GM18858 (cell line): ENCODE measurements at regions not wholly inside any gene's neighbourhood (a gene's known extent, or its start where the extent isn't known, plus 50 kb on each side); places are given as distances from the start of the nearest gene placed in this dataset.
"Not testable (repeated sequence)": the region's sequence is repeated elsewhere in the genome, so short reads cannot be mapped to it uniquely, and the experiment has no call there.

Experiments used
- ATAC-seq: cut with Tn5 transposase; IDR thresholded peaks from one replicate; pipeline ENCODE4 v1.9.1; 2021; ENCODE audit not compliant: unreplicated experiment

DNA sequence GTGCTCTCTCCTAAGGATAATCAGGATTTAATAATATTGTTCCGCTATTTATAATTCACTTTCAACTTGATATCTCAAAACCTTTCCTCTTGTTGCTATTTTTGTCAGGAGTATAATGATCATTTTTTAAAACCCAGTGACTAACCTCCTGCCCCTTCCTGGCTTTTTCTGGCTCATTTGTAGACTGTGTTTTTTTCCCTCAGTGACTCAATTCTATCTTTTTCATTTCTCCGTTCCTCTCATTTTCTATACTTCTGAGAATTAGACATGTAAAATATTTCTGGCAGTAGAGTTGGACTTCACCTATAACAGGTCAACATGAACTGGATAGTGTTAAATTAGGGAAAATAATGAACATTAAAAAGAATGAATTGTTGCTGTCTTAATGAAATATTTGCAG lies 490.7 kb downstream of the EDEM1 start:
- ATAC-seq: no peak

DNA sequence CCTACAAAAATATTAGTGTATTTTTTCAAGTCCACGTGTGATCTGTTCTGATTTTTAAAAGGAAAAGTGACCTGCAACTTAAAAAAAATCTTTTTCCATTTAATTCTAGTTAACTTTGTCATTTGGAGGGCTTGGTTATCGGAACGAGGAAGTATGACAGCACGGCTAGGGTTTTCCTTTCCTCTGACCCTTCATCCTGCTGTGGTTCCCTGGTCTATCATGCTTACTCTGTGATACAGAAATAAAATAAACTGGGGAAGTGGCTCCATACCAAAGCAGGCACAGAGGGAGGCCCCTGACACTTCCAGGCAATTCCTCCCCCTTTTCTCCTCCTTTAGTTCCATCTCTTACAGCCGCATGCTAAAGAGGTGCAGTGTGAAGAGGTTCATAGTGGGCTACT lies 491.3 kb downstream of the EDEM1 start:
- no peak for ATAC-seq

DNA sequence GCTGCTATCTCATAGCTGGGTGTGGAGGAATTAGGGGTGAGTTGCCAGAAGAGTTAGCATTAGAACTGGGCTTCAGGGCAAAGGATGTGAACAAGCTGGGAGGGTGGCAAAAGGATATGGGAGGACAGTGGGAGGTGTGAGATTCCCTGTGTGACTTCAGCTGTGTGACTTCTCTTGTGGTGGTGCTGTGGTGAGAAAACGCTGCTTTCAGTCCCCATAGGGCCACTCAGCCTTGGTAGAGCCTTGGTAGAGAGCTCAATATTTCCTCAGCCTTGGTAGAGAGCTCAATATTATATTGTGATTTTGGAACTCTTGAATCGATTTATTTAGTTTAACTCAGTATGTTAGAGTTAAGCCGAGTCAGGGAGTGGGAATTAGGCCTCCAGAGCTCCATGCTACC lies 499.7 kb downstream of the EDEM1 start:
- ATAC-seq: no peak

DNA sequence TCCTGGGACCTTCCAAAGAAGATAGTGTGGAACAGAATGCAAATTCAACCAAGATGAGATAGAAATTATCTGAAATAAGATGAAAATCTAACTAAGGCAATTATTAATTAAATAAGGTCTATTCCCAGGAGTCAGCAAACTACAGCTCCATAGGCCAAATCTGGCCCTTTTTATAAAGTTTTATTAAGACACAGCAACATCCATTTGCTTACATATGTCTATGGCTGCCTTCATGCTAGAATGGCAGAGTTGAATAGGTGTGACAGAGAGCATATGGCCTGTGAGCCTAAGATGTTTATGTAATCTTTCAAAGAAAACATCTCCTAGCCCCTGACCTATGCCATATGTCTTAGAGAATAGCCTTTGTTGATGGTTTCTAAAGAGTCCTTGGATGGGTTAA lies 503.0 kb downstream of the EDEM1 start:
- ATAC-seq: no peak

DNA sequence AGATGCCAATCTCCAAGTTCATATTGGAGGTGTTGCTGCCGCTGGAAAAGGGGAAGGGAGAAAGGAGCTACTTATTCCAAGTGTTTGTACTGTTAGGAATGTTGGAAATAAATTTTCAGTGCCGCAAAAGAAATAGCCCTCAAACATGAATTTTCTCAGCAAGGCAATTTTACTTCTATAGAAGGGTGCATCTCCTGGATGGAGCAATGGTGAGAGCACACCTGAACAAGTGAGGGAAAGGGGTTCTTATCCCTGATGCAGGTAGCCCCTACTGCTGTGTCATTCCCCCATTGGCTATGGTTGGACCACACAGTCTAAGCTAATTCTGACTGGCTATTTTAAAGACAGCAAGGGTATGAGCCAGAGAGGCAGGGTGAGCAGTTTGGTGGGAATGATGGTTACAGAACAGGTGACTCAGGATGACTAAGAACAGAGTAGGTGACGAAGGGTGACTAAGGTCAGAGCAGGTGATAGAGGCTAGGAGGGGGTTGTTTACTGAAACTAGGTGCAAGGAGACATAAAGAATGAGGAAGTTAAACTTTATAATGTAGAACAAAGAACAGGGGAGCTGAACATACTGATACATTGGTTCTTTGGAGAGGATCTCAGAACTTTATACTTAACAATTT lies 503.5 kb downstream of the EDEM1 start:
- no peak for ATAC-seq

DNA sequence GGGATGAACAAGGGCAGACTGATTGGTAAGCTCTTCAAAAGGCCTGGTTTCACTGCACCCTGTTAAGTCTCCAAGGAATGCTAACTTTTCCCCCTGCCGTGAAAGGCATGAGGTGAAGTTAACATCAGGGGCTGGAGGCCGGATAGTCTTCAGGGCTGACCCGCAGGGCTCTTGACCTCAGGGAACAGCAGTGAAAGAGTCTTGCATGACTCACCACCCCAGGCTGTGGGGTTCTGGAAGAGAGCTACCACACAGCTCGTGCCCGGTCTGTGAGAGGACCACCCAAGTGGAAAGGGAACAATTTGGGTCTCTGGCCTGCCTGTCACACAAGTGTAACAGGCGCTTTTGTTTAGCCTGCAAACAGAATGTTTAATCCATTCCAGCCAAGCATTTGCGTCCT lies 504.9 kb downstream of the EDEM1 start:
- ATAC-seq: no peak

DNA sequence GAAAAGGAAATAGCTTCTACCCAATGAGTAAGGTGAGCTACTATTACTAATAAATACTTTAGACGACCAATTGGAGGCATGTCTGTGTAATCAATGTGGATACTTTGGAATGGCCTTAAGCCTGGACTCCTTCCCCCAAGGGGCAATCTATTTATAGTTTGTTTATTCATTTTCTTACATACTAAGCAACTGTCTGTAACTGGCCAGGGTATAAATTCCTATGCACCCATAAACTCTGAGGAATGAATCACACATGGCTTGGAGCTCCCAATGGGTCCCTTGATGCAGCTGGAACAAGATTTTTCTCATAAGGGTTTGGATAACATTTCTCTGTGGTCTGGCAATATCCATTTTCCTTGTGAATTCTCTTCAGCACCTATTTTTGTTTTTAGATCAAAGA lies 506.8 kb downstream of the EDEM1 start:
- ATAC-seq: no peak

DNA sequence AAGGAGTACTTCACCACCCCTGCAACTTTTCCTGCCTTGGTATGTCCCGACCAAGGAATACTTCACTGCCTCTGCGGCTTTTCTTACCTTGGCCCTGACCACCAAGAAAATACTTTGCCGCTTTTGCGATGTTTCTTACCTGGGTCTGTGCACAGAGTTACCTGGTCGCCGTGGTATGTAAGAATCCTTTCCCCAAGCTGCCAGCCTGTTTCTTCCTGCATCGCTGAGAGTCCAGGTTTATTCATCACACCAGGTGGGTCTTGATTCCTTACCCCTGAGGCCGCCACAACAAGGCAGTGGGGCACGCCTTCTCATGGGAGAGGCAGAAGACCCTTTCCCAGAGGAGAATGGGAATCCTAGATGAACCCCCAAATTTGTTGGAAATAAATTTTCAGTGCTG lies 511.3 kb downstream of the EDEM1 start:
- ATAC-seq: no peak

DNA sequence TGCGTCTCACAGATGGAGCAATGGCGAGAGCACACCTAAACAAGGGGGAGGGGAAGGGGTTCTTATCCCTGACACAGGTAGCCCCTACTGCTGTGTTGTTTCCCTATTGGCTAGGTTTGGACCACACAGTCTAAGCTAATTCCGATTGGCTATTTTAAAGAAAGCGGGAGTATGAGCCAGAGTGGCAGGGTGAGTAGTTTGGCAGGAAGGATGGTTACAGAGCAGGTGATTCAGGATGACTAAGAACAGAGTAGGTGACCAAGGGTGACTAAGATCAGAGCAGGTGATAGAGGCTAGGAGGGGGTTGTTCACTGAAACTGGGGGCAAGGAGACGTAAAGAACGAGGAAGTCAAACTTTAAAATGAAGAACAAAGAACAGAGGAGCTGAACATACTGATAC lies 511.8 kb downstream of the EDEM1 start:
- no peak for ATAC-seq

DNA sequence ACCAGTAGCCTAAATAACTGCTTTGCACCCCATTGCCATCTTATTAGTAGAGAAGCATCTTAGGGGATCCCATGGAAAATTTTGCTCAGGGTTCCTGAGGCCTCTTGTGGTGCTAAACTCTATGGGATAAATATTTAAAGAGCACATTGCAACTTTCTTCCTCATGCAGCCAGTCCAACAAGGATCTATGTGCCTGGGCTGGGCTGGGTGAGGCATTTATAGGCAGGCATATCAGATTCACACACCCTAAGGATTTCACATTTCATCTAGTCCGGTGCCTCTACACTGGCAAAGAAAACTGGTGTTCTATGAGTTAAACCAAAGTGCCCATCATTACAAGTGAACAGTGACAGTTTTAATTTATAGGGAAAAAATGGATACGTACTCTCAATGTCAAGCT lies 512.3 kb downstream of the EDEM1 start:
- ATAC-seq: no peak

DNA sequence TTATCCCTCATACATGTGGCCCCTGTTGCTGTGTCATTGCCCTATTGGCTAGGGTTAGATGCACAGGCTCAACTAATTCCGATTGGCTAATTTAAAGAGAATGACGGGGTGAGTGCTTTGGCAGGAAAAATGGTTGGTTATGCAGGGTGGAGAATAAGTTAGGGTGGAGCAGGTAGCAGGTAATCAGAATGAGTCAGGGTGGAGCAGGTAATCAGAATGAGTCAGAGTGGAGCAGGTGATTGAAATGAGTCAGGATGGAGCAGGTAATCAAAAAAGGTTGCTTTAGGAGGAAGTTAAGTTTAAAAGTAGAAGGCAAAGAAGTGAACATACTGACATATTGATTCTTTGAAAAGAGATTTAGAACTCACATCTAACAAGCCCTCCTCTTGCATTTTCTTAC lies 513.5 kb downstream of the EDEM1 start:
- not testable (repeated sequence) for ATAC-seq

DNA sequence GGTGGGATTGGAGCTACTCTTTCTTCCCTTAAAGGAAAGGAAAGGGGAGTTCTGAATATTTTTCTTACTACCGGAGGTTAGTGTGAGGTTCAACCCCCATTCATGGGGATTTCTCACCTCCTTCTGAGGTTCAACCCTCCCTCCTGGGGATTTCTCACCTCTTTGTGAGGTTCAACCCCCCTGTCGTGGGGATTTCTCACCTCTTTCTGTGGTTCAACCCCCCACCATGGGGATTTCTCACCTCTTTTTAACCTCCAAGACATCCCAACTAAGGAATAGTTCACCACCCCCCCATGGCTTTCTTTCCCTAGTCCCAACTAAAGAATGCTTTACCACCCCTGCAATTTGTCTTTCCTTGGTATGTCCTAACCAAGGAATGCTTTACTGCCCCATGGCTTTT lies 520.3 kb downstream of the EDEM1 start:
- ATAC-seq: no peak

DNA sequence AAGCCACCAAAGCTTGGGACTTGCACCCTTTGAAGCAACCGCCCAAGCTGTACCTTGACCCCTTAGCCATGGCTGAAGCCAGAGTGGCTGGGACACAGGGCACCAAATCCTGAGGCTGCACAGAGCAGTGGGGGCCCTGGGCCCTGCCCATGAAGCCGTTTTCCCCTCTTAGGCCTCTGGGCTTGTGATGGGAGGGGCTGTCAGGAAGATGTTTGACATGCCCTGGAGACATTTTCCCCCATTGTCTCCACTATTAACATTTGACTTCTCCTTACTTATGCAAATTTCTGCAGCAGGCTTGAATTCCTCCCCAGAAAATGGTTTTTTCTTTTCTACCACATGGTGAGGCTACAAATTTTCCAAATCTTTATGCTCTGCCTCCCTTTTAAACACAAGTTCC lies 522.2 kb downstream of the EDEM1 start:
- ATAC-seq: no peak

DNA sequence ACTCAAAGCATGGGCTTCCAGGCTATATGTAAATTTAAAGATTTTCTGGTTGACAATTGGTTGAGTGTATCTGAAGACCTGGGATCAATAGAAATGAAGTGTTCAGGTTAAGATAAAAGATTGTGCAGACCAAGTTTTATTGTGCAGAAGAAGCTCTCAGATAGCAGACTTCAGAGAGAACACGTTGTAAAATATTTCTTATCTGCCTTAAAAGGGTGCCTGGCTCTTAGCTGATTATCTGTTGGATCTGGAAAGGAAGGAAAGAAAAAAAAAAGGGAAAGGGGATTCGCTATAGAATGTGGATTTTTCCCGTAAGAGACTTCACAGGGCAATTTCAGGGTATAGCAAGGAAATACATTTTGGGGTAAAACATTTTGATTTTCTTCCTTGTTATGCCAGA lies 523.2 kb downstream of the EDEM1 start:
- ATAC-seq: no peak

DNA sequence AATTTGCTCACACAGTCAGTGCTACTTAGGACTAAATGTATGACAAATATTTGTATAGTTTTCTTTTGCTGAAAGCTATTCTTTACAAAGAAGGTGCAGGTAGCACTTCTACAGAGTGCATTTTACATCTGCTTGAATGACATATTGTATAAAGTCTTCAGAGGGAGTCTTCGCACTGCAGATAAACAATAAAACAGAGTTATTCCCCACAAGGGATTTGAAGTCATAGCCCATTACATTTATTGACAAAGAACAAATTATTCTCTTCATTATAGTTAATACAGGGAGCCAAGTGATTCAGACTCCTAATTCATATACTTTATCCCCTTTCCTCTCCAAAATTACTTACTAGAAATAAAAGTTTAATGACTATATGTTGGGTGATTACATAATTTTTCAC lies 529.7 kb downstream of the EDEM1 start:
- ATAC-seq: no peak

DNA sequence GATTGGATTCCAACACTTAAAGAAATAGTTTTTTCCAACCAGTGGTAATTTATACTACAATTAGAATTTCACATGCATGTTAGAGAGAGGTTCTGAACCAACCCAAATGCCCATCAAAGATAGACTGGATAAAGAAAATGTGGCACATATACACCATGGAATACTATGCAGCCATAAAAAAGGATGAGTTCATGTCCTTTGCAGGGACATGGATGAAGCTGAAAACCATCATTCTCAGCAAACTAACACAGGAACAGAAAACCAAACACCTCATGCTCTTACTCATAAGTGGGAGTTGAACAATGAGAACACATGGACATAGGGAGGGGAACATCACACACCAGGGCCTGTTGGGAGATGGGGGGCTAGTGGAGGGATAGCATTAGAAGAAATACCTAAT lies 532.2 kb downstream of the EDEM1 start:
- not testable (repeated sequence) for ATAC-seq

DNA sequence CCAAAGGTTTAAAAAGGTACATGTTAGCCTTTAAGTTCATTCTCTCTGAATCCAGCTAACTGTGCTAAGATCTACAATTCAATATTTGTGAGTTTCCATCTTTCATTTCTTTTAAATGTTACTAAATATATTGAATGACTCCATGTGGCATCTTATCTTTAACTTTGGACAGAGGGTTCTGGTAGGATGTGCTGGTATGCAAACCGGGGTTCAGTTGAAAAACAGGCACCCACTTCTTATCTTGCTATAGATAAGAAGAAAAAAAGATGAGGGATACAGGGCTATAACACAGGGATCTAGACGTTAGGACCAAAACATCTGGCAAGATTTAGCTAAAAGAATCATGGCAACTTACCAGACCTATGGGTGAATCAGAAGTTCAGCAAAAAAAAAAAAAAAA lies 538.3 kb downstream of the EDEM1 start:
- ATAC-seq: no peak

DNA sequence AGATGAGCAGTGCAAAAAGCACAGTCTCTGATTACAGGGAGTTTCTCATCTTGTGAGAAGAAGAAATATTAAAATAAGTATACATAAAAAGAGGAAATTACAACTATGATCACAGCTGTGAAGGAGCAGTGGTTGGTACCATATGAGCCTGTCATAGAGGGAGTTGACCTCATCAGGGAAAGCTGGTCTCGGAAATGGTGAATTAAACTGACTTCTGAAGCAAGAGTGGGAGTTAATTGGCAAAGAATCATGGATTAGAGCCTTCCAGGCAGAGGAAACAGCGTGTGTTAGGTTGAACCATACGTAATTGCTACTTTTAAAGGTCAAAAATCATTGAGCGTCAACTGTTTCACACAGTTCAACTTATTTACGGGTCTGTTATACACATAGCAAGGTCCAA lies 539.1 kb downstream of the EDEM1 start:
- no peak for ATAC-seq

DNA sequence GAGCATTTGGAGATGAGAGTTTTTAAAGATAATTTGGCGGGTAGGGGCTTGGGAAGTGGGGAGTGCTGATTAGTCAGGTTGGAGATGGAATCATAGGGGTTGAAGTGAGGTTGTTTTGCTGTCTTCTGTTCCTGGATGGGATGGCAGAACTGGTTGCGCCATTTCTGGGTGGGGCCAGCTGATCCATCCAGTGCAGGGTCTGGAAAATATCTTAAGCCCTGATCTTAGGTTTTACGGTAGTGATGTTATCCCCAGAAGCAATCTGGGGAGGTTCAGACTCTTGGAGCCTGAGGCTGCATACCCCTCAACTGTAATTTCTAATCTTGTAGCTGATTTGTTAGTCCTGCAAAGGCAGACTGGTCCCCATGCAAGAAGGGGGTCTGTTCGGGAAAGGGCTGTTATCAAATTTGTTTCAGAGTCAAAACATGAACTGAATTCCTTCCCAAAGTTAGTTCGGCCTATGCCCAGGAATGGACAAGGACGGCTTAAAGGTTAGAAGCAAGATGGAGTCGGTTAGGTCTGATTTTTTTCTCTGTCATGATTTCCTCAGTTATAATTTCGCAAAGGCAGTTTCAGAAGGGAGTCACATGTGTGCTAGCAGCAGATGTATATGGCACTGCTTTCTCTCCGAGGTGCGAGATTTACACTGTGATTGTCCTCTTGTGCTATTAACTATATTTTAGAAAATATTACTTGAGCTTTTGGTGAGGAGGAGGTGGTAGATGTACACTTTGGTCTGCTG lies 540.4 kb downstream of the EDEM1 start:
- ATAC-seq: no peak

DNA sequence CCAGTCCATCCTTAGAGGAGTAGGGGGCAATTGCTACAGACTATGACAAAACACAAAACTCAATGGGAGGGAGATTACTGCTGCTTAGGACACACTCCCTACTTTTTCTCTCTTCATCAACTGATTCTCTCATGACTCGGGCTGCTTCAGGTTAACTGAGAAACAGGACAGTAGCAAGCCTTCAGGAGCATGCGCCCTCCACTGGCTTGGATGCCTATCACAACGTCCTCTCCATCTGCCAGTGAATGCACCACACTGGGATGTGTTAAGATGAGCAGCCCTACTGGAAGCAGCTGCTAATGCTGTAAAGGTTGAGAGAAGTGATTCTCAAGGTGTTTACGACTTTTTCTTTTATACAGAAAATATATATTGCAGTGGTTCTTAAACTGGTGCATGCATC lies 542.3 kb downstream of the EDEM1 start:
- no peak for ATAC-seq

DNA sequence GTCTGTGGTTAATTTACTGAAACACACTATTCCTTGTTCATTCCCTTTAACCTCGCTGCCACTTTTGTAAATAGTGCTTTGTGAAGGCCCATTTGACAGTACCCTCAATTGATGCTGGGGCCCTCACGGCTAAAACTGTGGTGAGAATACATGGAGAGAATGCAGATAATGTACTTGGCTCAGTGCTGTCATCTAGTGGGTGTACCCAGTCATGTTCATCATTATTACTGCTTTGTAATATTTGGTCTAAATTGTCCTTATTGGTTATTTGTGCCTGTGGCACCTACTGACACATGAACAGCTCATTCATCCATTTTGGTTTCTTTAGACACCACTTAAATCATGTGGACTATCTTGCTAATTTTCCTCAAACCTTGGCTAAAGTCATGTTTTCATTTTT lies 543.6 kb downstream of the EDEM1 start:
- ATAC-seq: no peak

DNA sequence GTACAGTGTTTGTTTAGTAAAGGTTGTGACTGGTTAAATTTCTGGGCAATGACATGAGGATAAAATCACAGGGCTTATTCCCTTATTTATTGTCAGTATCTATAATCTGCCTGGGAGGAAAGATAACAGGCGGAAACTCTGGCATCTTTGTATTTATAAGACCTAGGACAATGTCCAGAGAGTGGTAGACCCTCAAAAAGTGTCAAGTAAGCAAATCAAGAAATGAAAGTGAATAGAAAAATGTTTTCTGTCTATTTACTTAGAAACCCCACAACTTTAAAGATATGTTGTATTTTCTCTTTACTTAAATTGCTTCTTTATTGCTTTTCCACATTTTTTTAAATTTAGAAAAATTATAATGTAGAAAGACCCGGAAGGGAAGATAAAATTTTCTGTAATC lies 544.6 kb downstream of the EDEM1 start:
- ATAC-seq: no peak

DNA sequence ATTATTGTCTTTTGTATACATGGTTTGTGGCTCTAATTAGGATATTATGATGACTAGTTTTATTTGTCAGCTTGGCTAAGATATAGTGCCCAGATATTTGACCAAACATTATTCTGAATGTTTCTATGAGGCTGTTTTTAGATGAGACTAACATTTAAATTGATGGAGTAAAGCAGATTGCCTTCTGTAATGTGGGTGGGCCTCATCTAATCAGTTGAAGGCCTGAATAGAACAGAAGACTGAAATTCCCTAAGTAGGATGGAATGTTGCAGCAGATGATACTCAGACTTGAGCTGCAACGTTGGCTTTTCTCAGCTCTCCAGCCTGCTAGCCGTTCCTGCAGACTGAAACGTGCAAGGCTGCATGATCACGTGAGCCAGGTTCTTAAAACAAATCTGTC lies 546.5 kb downstream of the EDEM1 start:
- no peak for ATAC-seq
